ENCODE measurements at regions not wholly inside any gene's neighbourhood (a gene's known extent, or its start where the extent isn't known, plus 50 kb on each side); places are given as distances from the start of the nearest gene placed in this dataset.

DNA sequence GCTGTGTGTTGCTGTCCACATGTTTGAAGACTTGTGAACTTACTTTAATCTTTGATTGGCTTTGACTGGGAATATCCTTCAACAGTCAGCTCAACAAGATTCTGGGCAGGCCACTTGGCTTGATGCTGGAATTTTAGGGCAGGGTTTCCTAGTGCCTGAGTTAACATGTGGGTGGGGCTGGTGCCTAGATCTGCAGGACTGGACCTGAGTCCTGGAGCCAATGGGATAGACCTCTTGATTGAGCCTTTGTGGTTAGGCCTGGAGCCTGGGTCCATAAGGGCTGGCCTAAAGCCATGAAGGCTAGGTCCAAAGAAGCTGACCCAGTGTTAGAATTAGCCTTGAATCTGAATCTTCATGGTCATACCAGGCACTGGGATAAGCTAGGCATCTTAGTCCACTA, 757.1 kb upstream of the ADGRL3 start:
- ChIA-PET POLR2A (ENCODE audit: partially characterized antibody) (no interaction called here), CTCF (ENCODE audit: partially characterized antibody) (no interaction called here)
- Histone ChIP-seq H3K36me3 (ENCODE audit: control insufficient read depth in 2 of 4, insufficient read depth in 4 of 4, low read length in 3 of 4) (no peaks in the 10 kb centered on the region), H3K4ac (replicated peaks; ENCODE audit: insufficient read length, low read depth, low read length) (no peak overlapping the region), H4K91ac (replicated peaks; ENCODE audit: insufficient read length, low read length) (no peak overlapping the region), H3K9me3 (ENCODE audit: insufficient read depth in 2 of 2, low read depth in 1 of 2, low read length in 1 of 2) (no peaks in the 10 kb centered on the region), H3K23me2 (ENCODE audit: low read depth, low read length) (no peaks in the 10 kb centered on the region), H3K27ac (ENCODE audit: low read depth, low read length) (no peak overlapping the region), H3K79me2 (ENCODE audit: control insufficient read depth in 1 of 2, insufficient read depth in 2 of 2, low read length in 2 of 2) (no peaks in the 10 kb centered on the region), H2BK15ac (ENCODE audit: low read length) (no peak overlapping the region), H2AK5ac (ENCODE audit: low read depth, low read length) (no peak overlapping the region), H3K27me3 (replicated peaks in 1 of 4; ENCODE audit: control insufficient read depth in 3 of 4, extremely low read depth in 1 of 4, insufficient read depth in 3 of 4, low read length in 3 of 4) (no peaks in the 10 kb centered on the region), H3K18ac (ENCODE audit: extremely low read depth, low read length) (no peak overlapping the region), H4K8ac (ENCODE audit: extremely low read depth, insufficient read depth, low read length) (no peak overlapping the region), H3K14ac (ENCODE audit: insufficient read length) (no peak overlapping the region), H3K9ac (replicated peaks in 1 of 4; ENCODE audit: extremely low read depth in 1 of 4, low read depth in 3 of 4, low read length in 3 of 4) (no peak overlapping the region), H2AFZ (ENCODE audit: low read length) (no peak overlapping the region), H2BK120ac (replicated peaks; ENCODE audit: low read depth, low read length) (no peak overlapping the region), H4K5ac (ENCODE audit: insufficient read length, low read depth, low read length) (no peak overlapping the region), H3K4me1 (replicated peaks in 1 of 4; ENCODE audit: control insufficient read depth in 3 of 4, insufficient read depth in 4 of 4, low read length in 3 of 4) (no peaks in the 10 kb centered on the region), H3K4me2 (ENCODE audit: insufficient read depth in 1 of 2, low read depth in 2 of 2, low read length in 2 of 2) (no peak overlapping the region), H3K79me1 (ENCODE audit: low read depth, low read length) (no peaks in the 10 kb centered on the region), H3K4me3 (ENCODE audit: extremely low read depth in 1 of 4, insufficient read depth in 2 of 4, low read depth in 3 of 4, low read length in 4 of 4) (no peak overlapping the region), H3K23ac (ENCODE audit: insufficient read length) (no peak overlapping the region), H3K56ac (replicated peaks; ENCODE audit: insufficient read length, low read depth, low read length) (no peak overlapping the region), H2BK5ac (ENCODE audit: low read depth, low read length) (no peak overlapping the region), H2BK20ac (ENCODE audit: low read length) (no peak overlapping the region), H2BK12ac (ENCODE audit: low read depth, low read length) (no peak overlapping the region), H4K20me1 (replicated peaks in 1 of 2; ENCODE audit: control insufficient read depth in 1 of 2, insufficient read depth in 2 of 2, low read length in 2 of 2) (no peaks in the 10 kb centered on the region)
- TF ChIP-seq POLR2A (IDR thresholded peaks at IDR 0.05; ENCODE audit: control extremely low read depth in 1 of 2, low read depth in 2 of 2, low read length in 2 of 2), result no peak
- no peak for TF ChIP-seq KDM4A (IDR thresholded peaks at IDR 0.05; ENCODE audit: low read depth, low read length, severe bottlenecking)
- no peak for TF ChIP-seq ZNF274 (IDR thresholded peaks at IDR 0.05; ENCODE audit: borderline replicate concordance, extremely low read depth, low read length)
- no peak for TF ChIP-seq RAD21 (IDR thresholded peaks at IDR 0.05 in 1 of 2, conservative IDR thresholded peaks at IDR 0.05 in 1 of 2; ENCODE audit: low read depth in 2 of 2, low read length in 2 of 2)
- no peak for TF ChIP-seq FOSL1 (IDR thresholded peaks at IDR 0.05; ENCODE audit: insufficient read depth, low read depth, low read length)
- TF ChIP-seq KDM5A (IDR thresholded peaks at IDR 0.05; ENCODE audit: low read length), result no peak
- no peak for TF ChIP-seq SIRT6 (IDR thresholded peaks at IDR 0.05; ENCODE audit: low read length)
- no peak for TF ChIP-seq RXRA (IDR thresholded peaks at IDR 0.05; ENCODE audit: insufficient read depth, low read depth, low read length)
- no peak for TF ChIP-seq CBX8 (IDR thresholded peaks at IDR 0.05; ENCODE audit: borderline replicate concordance, low read depth, low read length)
- no peak for TF ChIP-seq GABPA (IDR thresholded peaks at IDR 0.05; ENCODE audit: borderline replicate concordance, insufficient read depth, low read length)
- no peak for TF ChIP-seq TEAD4 (IDR thresholded peaks at IDR 0.05; ENCODE audit: low read depth, low read length)
- DNase-seq (ENCODE audit: low read depth in 1 of 2, low spot score in 2 of 2) (no peak), FAIRE-seq (no peak)
